GM12864 (cell line): ENCODE measurements at regions not wholly inside any gene's neighbourhood (a gene's known extent, or its start where the extent isn't known, plus 50 kb on each side); places are given as distances from the start of the nearest gene placed in this dataset.

ENCODE experiments used
- DNase-seq: peaks from one replicate; pipeline ENCODE4 v3.0.0-alpha.2; 2011; ENCODE audit warnings: low read depth
- H3K4me3 ChIP-seq: 2 replicates; pipeline ENCODE4 v1.5.1; 2011; ENCODE audit warnings: mild to moderate bottlenecking, low read depth, low read length, control low read depth
- CTCF ChIP-seq: IDR thresholded peaks from 2 replicates; pipeline ENCODE4 v1.5.1; 2011; ENCODE audit warnings: low read depth, mild to moderate bottlenecking, moderate library complexity, low read length, control low read depth, inconsistent platforms; ENCODE audit errors: missing control alignments

- DNase-seq = no peak
- no peak overlapping the region for H3K4me3 ChIP-seq
- TF ChIP-seq CTCF = no peak
These were observed 234.8 kb upstream of the FMN2 start for GRCh38 chr1:239856924-239857323.

GRCh38 chr1:239858057-239858456 lies 233.6 kb upstream of the FMN2 start:
- H3K4me3 ChIP-seq = no peak overlapping the region
- no peak for TF ChIP-seq CTCF
- no peak for DNase-seq

- no peak for DNase-seq
- no peak for TF ChIP-seq CTCF
- no peak overlapping the region for H3K4me3 ChIP-seq
These were observed 233.2 kb upstream of the FMN2 start for GRCh38 chr1:239858529-239858928.

GRCh38 chr1:239861985-239862384 lies 229.7 kb upstream of the FMN2 start:
- no peak for DNase-seq
- H3K4me3 ChIP-seq = no peak overlapping the region
- no peak for TF ChIP-seq CTCF

- no peak for DNase-seq
- no peak for TF ChIP-seq CTCF
- H3K4me3 ChIP-seq = no peak overlapping the region
These were observed 223.4 kb upstream of the FMN2 start for GRCh38 chr1:239868058-239868832.

- DNase-seq = no peak
- H3K4me3 ChIP-seq = no peak overlapping the region
- TF ChIP-seq CTCF = no peak
These were observed 221.5 kb upstream of the FMN2 start for GRCh38 chr1:239870194-239870593.

GRCh38 chr1:239872626-239873025 lies 219.1 kb upstream of the FMN2 start:
- no peak overlapping the region for H3K4me3 ChIP-seq
- no peak for TF ChIP-seq CTCF
- no peak for DNase-seq
